ENCODE measurements at regions not wholly inside any gene's neighbourhood (a gene's known extent, or its start where the extent isn't known, plus 50 kb on each side); places are given as distances from the start of the nearest gene placed in this dataset.

- Histone ChIP-seq H3K27me3 (ENCODE audit: insufficient read depth, poor library complexity, severe bottlenecking) (peaks cover 2% of the 10 kb centered on the region), H3K4me3 (replicated peaks; ENCODE audit: insufficient read depth, low read length) (no peak overlapping the region), H3K27ac (replicated peaks) (no peak overlapping the region)
- TF ChIP-seq, protein P1, sequence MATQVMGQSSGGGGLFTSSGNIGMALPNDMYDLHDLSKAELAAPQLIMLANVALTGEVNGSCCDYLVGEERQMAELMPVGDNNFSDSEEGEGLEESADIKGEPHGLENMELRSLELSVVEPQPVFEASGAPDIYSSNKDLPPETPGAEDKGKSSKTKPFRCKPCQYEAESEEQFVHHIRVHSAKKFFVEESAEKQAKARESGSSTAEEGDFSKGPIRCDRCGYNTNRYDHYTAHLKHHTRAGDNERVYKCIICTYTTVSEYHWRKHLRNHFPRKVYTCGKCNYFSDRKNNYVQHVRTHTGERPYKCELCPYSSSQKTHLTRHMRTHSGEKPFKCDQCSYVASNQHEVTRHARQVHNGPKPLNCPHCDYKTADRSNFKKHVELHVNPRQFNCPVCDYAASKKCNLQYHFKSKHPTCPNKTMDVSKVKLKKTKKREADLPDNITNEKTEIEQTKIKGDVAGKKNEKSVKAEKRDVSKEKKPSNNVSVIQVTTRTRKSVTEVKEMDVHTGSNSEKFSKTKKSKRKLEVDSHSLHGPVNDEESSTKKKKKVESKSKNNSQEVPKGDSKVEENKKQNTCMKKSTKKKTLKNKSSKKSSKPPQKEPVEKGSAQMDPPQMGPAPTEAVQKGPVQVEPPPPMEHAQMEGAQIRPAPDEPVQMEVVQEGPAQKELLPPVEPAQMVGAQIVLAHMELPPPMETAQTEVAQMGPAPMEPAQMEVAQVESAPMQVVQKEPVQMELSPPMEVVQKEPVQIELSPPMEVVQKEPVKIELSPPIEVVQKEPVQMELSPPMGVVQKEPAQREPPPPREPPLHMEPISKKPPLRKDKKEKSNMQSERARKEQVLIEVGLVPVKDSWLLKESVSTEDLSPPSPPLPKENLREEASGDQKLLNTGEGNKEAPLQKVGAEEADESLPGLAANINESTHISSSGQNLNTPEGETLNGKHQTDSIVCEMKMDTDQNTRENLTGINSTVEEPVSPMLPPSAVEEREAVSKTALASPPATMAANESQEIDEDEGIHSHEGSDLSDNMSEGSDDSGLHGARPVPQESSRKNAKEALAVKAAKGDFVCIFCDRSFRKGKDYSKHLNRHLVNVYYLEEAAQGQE (IDR thresholded peaks at IDR 0.05; ENCODE audit: insufficient replicate concordance, low read depth): no peak
- TF ChIP-seq POLR2AphosphoS5 (IDR thresholded peaks at IDR 0.05; ENCODE audit: low read depth): no peak
- no peak for TF ChIP-seq GABPA (IDR thresholded peaks at IDR 0.05; ENCODE audit: low read depth)
- TF ChIP-seq SPI1 (IDR thresholded peaks at IDR 0.05; ENCODE audit: borderline replicate concordance, low read depth): no peak
- TF ChIP-seq CTCF (IDR thresholded peaks at IDR 0.05; ENCODE audit: insufficient read depth, low read length): no peak
- DNase-seq (ENCODE audit: low read depth in 1 of 2, low spot score in 1 of 2): no peak
These were observed 67.0 kb upstream of the FOXQ1 start for GRCh38 chr6:1244941-1245340.

DNA sequence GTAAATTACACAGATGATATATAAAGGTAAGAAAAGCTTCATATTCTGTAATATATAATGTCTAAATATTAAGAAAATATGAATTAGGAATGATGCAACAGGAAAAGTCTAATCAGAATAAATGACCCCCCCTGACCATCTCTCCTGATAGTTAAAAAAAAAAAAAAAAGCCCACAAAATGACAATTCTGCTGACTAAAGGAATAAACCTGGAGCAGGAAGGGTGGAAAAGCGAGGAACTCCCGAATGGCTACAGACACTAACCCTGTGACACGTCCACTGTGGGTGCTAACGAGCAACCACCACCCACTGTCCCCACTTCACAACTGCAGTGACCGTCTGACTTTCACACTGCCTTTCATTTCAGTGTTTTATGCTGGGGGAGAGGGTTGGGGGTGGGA lies 67.6 kb upstream of the FOXQ1 start:
- TF ChIP-seq GABPA (IDR thresholded peaks at IDR 0.05; ENCODE audit: low read depth): no peak
- TF ChIP-seq, protein P1 (IDR thresholded peaks at IDR 0.05; ENCODE audit: insufficient replicate concordance, low read depth): no peak
- TF ChIP-seq POLR2AphosphoS5 (IDR thresholded peaks at IDR 0.05; ENCODE audit: low read depth): no peak
- no peak for TF ChIP-seq SPI1 (IDR thresholded peaks at IDR 0.05; ENCODE audit: borderline replicate concordance, low read depth)
- TF ChIP-seq CTCF (IDR thresholded peaks at IDR 0.05; ENCODE audit: insufficient read depth, low read length): no peak
- no peak for DNase-seq (ENCODE audit: low read depth in 1 of 2, low spot score in 1 of 2)
- H3K27ac ChIP-seq (replicated peaks): no peak overlapping the region
- H3K4me3 ChIP-seq (replicated peaks; ENCODE audit: insufficient read depth, low read length): no peak overlapping the region
- no peaks in the 10 kb centered on the region for H3K27me3 ChIP-seq (ENCODE audit: insufficient read depth, poor library complexity, severe bottlenecking)

GRCh38 chr6:1242446-1242845 lies 69.5 kb upstream of the FOXQ1 start:
- no peak overlapping the region for H3K27ac ChIP-seq (replicated peaks)
- TF ChIP-seq CTCF (IDR thresholded peaks at IDR 0.05; ENCODE audit: insufficient read depth, low read length): no peak
- no peak for TF ChIP-seq GABPA (IDR thresholded peaks at IDR 0.05; ENCODE audit: low read depth)
- TF ChIP-seq, protein P1 (IDR thresholded peaks at IDR 0.05; ENCODE audit: insufficient replicate concordance, low read depth): no peak
- no peak for TF ChIP-seq POLR2AphosphoS5 (IDR thresholded peaks at IDR 0.05; ENCODE audit: low read depth)
- no peak for TF ChIP-seq SPI1 (IDR thresholded peaks at IDR 0.05; ENCODE audit: borderline replicate concordance, low read depth)
- DNase-seq (ENCODE audit: low read depth in 1 of 2, low spot score in 1 of 2): no peak
- H3K4me3 ChIP-seq (replicated peaks; ENCODE audit: insufficient read depth, low read length): no peak overlapping the region
- H3K27me3 ChIP-seq (ENCODE audit: insufficient read depth, poor library complexity, severe bottlenecking): no peaks in the 10 kb centered on the region

Measured in HL-60 (cell line).